NT2/D1 (cell line): ENCODE measurements at regions not wholly inside any gene's neighbourhood (a gene's known extent, or its start where the extent isn't known, plus 50 kb on each side); places are given as distances from the start of the nearest gene placed in this dataset.

ENCODE experiments used
- DNase-seq: peaks from one replicate; pipeline ENCODE4 v3.0.0-alpha.2; 2011; ENCODE audit warnings: low read depth, low spot score
- H3K27me3 ChIP-seq: 2 replicates; pipeline ENCODE4 v1.6.0; 2011; ENCODE audit warnings: mild to moderate bottlenecking; ENCODE audit not compliant: insufficient read length, insufficient read depth
- H3K36me3 ChIP-seq: 2 replicates; pipeline ENCODE4 v1.6.1; 2011; ENCODE audit warnings: mild to moderate bottlenecking, low read length, mixed read lengths; ENCODE audit not compliant: insufficient read depth, insufficient read length
- H3K4me1 ChIP-seq: 2 replicates; pipeline ENCODE4 v1.5.1; 2011; ENCODE audit not compliant: insufficient read depth, insufficient read length
- H3K4me3 ChIP-seq: 2 replicates; pipeline ENCODE4 v1.5.1; 2011; ENCODE audit warnings: low read depth; ENCODE audit not compliant: insufficient read length
- H3K9ac ChIP-seq: 2 replicates; pipeline ENCODE4 v1.6.0; 2011; ENCODE audit warnings: low read depth; ENCODE audit not compliant: insufficient read length
- H3K9me3 ChIP-seq: 2 replicates; pipeline ENCODE4 v1.5.1; 2011; ENCODE audit warnings: mild to moderate bottlenecking, low read length; ENCODE audit not compliant: insufficient read depth
- SUZ12 ChIP-seq: IDR thresholded peaks from 2 replicates; pipeline ENCODE4 v1.6.1; 2011; ENCODE audit not compliant: insufficient read length, insufficient read depth; ENCODE audit errors: extremely low read depth
- YY1 ChIP-seq: IDR thresholded peaks from 2 replicates; pipeline ENCODE4 v1.6.1; 2011; ENCODE audit not compliant: insufficient read length, insufficient read depth
- ZNF274 ChIP-seq: IDR thresholded peaks from 2 replicates; pipeline ENCODE4 v1.6.1; 2011; ENCODE audit warnings: mild to moderate bottlenecking, low read depth, low read length

DNA sequence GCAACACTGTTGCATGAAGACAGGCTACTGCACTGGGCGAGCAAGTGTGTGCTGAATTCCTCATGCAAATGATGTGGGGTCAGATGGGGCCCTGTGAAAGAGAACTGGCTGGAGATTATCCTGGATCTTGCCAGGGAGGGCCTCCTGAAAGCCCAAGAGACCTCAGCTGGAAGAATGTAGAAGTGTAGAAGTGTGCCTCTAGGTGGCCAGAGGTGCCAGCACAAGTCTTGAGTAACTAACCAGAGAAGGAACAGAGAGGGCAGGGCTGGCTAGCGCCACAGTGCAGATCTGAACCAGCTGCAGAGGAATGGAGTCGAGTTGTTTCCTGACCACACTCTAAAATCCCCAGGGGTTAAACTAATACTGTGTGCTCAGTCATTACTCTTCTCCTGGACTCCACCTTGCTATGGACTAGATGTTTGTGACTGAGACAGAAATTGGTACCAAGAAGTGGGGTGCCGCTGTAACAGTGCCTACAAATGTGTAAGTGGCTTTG lies 399.3 kb downstream of the LRATD1 start:
- Histone ChIP-seq H3K4me3 (no peak overlapping the region), H3K9ac (no peak overlapping the region), H3K36me3 (no peaks in the 10 kb centered on the region), H3K9me3 (no peaks in the 10 kb centered on the region), H3K27me3 (no peaks in the 10 kb centered on the region), H3K4me1 (no peaks in the 10 kb centered on the region)
- TF ChIP-seq YY1 (no peak), SUZ12 (no peak), ZNF274 (no peak)
- DNase-seq, result peak; percentile 23

DNA sequence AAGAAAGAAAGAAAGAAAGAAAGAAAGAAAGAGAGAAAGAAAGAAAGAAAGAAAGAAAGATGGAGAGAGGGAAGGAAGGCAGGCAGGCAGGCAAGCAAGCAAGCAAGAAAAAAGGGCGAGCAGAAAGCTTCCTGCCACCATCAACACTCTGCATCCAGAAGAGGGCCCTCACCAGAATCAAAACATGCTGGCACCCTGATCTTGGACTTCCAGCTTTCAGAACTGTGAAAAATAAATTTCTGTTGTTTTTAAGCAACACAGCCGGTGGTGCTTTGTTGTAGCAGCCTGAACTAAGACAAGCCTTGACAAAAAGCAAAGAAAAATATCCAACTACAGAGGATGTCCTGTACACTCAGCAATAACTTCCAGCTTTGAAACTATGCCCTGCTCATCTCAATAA lies 401.7 kb downstream of the LRATD1 start:
- no peaks in the 10 kb centered on the region for H3K36me3 ChIP-seq
- DNase-seq, result no peak
- no peaks in the 10 kb centered on the region for H3K4me1 ChIP-seq
- H3K9me3 ChIP-seq, result no peaks in the 10 kb centered on the region
- no peak overlapping the region for H3K4me3 ChIP-seq
- H3K27me3 ChIP-seq, result no peaks in the 10 kb centered on the region
- no peak overlapping the region for H3K9ac ChIP-seq
- no peak for TF ChIP-seq SUZ12
- no peak for TF ChIP-seq ZNF274
- no peak for TF ChIP-seq YY1

DNA sequence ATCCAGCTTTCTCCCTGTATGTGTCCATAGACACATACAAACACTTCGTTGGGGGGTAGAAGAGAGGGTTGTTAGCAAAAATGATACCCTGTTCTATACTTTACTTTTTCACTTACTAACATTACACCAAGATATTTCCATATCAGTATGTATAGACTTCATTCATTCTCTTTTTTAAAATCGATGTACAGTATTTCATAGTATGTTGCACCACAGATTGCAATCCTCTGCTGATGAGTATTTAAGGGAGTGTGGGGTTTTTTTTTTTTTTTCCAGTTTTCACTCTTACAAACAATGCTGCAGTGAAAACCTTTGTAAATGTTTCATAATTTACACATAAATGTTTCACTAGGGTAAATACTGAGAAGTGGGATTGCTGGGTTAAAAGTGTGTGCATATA lies 402.3 kb downstream of the LRATD1 start:
- no peak for DNase-seq
- Histone ChIP-seq H3K4me3 (no peak overlapping the region), H3K4me1 (no peaks in the 10 kb centered on the region), H3K9me3 (no peaks in the 10 kb centered on the region), H3K27me3 (no peaks in the 10 kb centered on the region), H3K36me3 (no peaks in the 10 kb centered on the region), H3K9ac (no peak overlapping the region)
- TF ChIP-seq YY1 (no peak), ZNF274 (no peak), SUZ12 (no peak)

DNA sequence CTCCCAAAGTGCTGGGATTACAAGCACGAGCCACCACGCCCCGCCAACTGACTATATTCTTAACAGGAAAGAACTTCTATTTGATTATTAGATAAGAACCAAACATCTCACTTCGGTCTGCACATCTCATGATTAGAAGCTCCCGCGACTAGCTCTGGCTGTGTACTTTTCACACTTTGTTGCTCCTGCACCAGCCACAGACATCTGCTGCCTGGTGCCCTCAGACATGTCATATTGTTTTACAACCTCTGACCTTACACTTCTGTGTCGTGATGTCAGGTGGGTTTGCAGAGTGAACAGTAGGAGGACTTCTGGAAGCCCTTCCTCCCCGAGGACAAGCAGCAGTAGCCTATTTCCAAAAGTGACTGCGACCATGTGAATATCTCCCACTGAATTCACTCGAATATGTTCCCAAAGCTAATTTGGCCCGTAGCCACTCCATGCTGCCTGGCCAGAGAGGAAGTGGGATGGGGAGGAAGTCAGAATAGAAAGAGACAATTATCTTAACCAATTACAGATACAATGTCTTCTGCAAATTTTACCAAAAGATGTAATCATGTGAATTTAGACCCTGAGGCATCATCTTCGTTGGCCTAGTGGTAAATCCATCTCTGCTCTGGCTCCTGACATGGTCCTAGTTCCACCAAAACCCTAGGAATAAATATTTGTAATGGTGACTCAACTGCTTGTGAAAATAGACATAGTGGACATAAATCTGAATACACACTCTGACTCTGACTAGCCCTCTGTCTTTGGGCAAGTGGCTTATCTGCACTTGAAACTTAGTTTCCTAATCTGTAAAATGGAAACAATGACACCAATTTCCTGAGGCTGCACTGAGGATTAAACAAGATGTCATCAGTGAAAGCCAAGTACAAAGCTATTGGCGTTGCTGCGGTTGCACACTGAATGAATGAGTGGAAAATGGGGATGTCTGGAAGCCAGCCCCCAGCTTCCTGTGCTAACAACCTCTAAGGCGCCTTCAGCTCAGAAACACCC lies 406.1 kb downstream of the LRATD1 start:
- no peaks in the 10 kb centered on the region for H3K4me1 ChIP-seq
- H3K9ac ChIP-seq, result no peak overlapping the region
- H3K36me3 ChIP-seq, result no peaks in the 10 kb centered on the region
- TF ChIP-seq YY1 (no peak), SUZ12 (no peak)
- DNase-seq, result no peak
- H3K4me3 ChIP-seq, result no peak overlapping the region
- H3K27me3 ChIP-seq, result no peaks in the 10 kb centered on the region
- no peaks in the 10 kb centered on the region for H3K9me3 ChIP-seq

DNA sequence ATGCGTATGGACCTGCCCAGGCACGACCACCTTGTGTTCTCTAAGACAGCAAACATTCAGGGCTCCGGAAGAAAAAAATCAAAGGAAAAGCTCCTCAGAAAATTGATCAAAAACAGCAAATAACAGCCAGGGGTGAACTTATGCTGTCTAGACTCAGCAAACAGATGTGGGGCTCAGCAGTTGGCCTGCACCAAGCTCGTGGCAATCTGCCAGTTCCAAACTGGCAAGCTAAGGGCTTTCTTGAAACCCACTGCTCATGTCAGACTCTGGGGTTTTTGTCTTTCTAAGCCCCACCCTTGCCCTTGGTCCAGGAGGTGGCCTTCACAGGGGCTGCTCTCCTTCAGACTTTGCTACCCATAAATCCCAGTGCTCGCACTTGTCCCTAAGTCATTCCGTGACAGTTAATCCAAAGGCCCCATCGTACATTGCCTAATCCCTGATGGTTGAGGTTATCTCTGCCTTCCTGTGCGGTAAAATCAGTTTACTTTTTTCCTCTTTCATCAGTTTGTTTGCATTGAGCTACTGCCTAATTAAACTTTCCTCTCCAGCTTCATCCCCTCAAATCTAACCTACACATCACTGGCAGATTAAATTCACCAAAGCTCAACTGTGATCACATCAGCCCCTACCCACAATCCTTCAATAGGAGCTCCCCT lies 408.0 kb downstream of the LRATD1 start:
- Histone ChIP-seq H3K4me1 (no peaks in the 10 kb centered on the region), H3K27me3 (no peaks in the 10 kb centered on the region), H3K36me3 (no peaks in the 10 kb centered on the region), H3K9ac (no peak overlapping the region), H3K4me3 (no peak overlapping the region), H3K9me3 (no peaks in the 10 kb centered on the region)
- TF ChIP-seq SUZ12 (no peak), ZNF274 (no peak), YY1 (no peak)
- no peak for DNase-seq

DNA sequence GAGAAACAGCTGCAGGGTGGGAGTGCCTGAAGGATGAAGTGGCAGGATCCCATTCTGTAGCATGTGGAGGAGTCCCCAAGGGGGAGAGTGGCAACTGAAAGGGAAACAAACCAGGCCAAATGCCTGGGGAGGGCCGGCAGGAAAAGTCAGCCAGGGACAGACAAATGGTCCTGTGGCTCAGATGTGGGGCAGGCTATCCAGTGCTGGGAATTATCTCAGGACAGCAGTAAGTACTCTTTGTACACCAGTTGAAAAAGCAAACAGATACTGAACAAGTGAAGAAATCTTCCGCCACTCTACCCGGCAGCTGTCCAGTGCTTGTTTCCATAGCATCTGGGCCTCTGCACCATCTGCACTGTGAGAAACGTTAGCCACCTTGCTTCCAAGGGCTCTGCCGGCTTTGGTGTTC lies 408.9 kb downstream of the LRATD1 start:
- Histone ChIP-seq H3K4me3 (no peak overlapping the region), H3K27me3 (no peaks in the 10 kb centered on the region), H3K9me3 (no peaks in the 10 kb centered on the region), H3K9ac (no peak overlapping the region), H3K4me1 (no peaks in the 10 kb centered on the region), H3K36me3 (no peaks in the 10 kb centered on the region)
- DNase-seq, result no peak
- TF ChIP-seq ZNF274, result no peak
- TF ChIP-seq SUZ12, result no peak
- no peak for TF ChIP-seq YY1

DNA sequence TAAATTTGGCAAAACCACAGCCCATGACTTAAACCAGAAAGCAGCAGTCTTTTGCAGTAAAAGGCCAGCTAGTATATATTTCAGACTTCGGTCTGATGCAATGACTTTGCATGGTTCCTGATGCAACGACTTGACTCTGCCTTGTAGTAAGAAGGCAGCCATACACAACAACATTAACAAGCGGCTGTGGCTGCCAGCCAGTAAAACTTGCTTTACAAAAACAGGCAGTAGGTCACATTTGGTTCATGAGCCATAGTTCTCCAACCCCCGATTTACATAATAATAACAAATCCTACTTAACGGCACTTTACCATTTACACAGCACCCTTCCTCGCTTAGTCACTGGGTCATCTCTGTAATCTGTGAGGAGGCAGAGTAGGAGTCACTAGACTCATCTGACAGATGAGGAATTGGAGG lies 410.3 kb downstream of the LRATD1 start:
- Histone ChIP-seq H3K27me3 (no peaks in the 10 kb centered on the region), H3K4me3 (no peak overlapping the region), H3K4me1 (no peaks in the 10 kb centered on the region), H3K36me3 (no peaks in the 10 kb centered on the region), H3K9me3 (no peaks in the 10 kb centered on the region), H3K9ac (no peak overlapping the region)
- TF ChIP-seq ZNF274 (no peak), SUZ12 (no peak), YY1 (no peak)
- DNase-seq, result peak; percentile 32
